GM18861 (cell line): ENCODE measurements at regions not wholly inside any gene's neighbourhood (a gene's known extent, or its start where the extent isn't known, plus 50 kb on each side); places are given as distances from the start of the nearest gene placed in this dataset.
"Not testable (repeated sequence)": the region's sequence is repeated elsewhere in the genome, so short reads cannot be mapped to it uniquely, and the experiment has no call there.

Source experiments
- ATAC-seq: cut with Tn5 transposase; IDR thresholded peaks from one replicate; pipeline ENCODE4 v1.9.1; 2021; ENCODE audit not compliant: unreplicated experiment

- ATAC-seq, result not testable (repeated sequence)
Observed at GRCh38 chr9:33734941-33735835, 60.2 kb upstream of the PRSS3 start.

- no peak for ATAC-seq
Observed at GRCh38 chr9:33737811-33738606, 57.4 kb upstream of the PRSS3 start.

GRCh38 chr9:33739398-33739797 lies 56.0 kb upstream of the PRSS3 start:
- ATAC-seq, result no peak

- no peak for ATAC-seq
Observed at GRCh38 chr9:33740075-33740474, 55.3 kb upstream of the PRSS3 start.

- ATAC-seq, result not testable (repeated sequence)
Observed at GRCh38 chr9:33740958-33741357, 54.4 kb upstream of the PRSS3 start.

GRCh38 chr9:33742051-33742450 lies 53.3 kb upstream of the PRSS3 start:
- no peak for ATAC-seq

GRCh38 chr9:33742519-33742918 lies 52.8 kb upstream of the PRSS3 start:
- no peak for ATAC-seq
